ENCODE measurements at regions not wholly inside any gene's neighbourhood (a gene's known extent, or its start where the extent isn't known, plus 50 kb on each side); places are given as distances from the start of the nearest gene placed in this dataset.

- no peak for DNase-seq (ENCODE audit: low spot score)
Observed at GRCh38 chr4:54359919-54360650, 131.0 kb downstream of the PDGFRA start.

GRCh38 chr4:54363037-54363436 is 133.9 kb downstream of the PDGFRA start:
- no peak for DNase-seq (ENCODE audit: low spot score)

GRCh38 chr4:54365691-54366090 is 136.6 kb downstream of the PDGFRA start:
- DNase-seq (ENCODE audit: low spot score): no peak

- DNase-seq (ENCODE audit: low spot score): no peak
Observed at GRCh38 chr4:54367059-54367458, 138.0 kb downstream of the PDGFRA start.

- DNase-seq (ENCODE audit: low spot score): no peak
Observed at GRCh38 chr4:54368281-54369265, 139.5 kb downstream of the PDGFRA start.

- no peak for DNase-seq (ENCODE audit: low spot score)
Observed at GRCh38 chr4:54371173-54371572, 142.1 kb downstream of the PDGFRA start.

GRCh38 chr4:54372951-54373350 is 143.9 kb downstream of the PDGFRA start:
- no peak for DNase-seq (ENCODE audit: low spot score)

- DNase-seq (ENCODE audit: low spot score): no peak
Observed at GRCh38 chr4:54373718-54374210, 144.7 kb downstream of the PDGFRA start.

- no peak for DNase-seq (ENCODE audit: low spot score)
Observed at GRCh38 chr4:54378461-54378860, 149.4 kb downstream of the PDGFRA start.

GRCh38 chr4:54384152-54384551 is 155.1 kb downstream of the PDGFRA start:
- DNase-seq (ENCODE audit: low spot score): no peak

- no peak for DNase-seq (ENCODE audit: low spot score)
Observed at GRCh38 chr4:54384563-54384962, 155.5 kb downstream of the PDGFRA start.

- DNase-seq (ENCODE audit: low spot score): no peak
Observed at GRCh38 chr4:54386042-54386669, 157.1 kb downstream of the PDGFRA start.

- no peak for DNase-seq (ENCODE audit: low spot score)
Observed at GRCh38 chr4:54386693-54387092, 157.6 kb downstream of the PDGFRA start.

- DNase-seq (ENCODE audit: low spot score): no peak
Observed at GRCh38 chr4:54390670-54391069, 161.6 kb downstream of the PDGFRA start.

GRCh38 chr4:54391104-54391503 is 162.0 kb downstream of the PDGFRA start:
- DNase-seq (ENCODE audit: low spot score): no peak

- no peak for DNase-seq (ENCODE audit: low spot score)
Observed at GRCh38 chr4:54392479-54392878, 163.4 kb downstream of the PDGFRA start.

- DNase-seq (ENCODE audit: low spot score): no peak
Observed at GRCh38 chr4:54393243-54393642, 164.2 kb downstream of the PDGFRA start.

- no peak for DNase-seq (ENCODE audit: low spot score)
Observed at GRCh38 chr4:54395013-54395527, 166.0 kb downstream of the PDGFRA start.

- DNase-seq (ENCODE audit: low spot score): no peak
Observed at GRCh38 chr4:54400188-54400587, 171.1 kb downstream of the PDGFRA start.

GRCh38 chr4:54400802-54401201 is 171.7 kb downstream of the PDGFRA start:
- no peak for DNase-seq (ENCODE audit: low spot score)

- no peak for DNase-seq (ENCODE audit: low spot score)
Observed at GRCh38 chr4:54402880-54403480, 173.9 kb downstream of the PDGFRA start.
